GM12873 (cell line): ENCODE measurements at regions not wholly inside any gene's neighbourhood (a gene's known extent, or its start where the extent isn't known, plus 50 kb on each side); places are given as distances from the start of the nearest gene placed in this dataset.

ENCODE experiments used
- CTCF ChIP-seq: IDR thresholded peaks from 2 replicates; pipeline ENCODE4 v1.5.1; 2012; ENCODE audit warnings: low read depth, mild to moderate bottlenecking, moderate library complexity, low read length, control low read depth; ENCODE audit not compliant: insufficient read depth; ENCODE audit errors: missing control alignments

GRCh38 chr3:148042663-148043445 lies 633.7 kb downstream of the ZIC1 start:
- no peak for TF ChIP-seq CTCF

- no peak for TF ChIP-seq CTCF
Observed at GRCh38 chr3:148044151-148044550, 635.0 kb downstream of the ZIC1 start.

GRCh38 chr3:148054999-148055398 lies 642.7 kb upstream of the AGTR1 start:
- TF ChIP-seq CTCF, result no peak

GRCh38 chr3:148062590-148062989 lies 635.1 kb upstream of the AGTR1 start:
- TF ChIP-seq CTCF, result no peak

- no peak for TF ChIP-seq CTCF
Observed at GRCh38 chr3:148066802-148067201, 630.9 kb upstream of the AGTR1 start.

- no peak for TF ChIP-seq CTCF
Observed at GRCh38 chr3:148068466-148068865, 629.2 kb upstream of the AGTR1 start.

- no peak for TF ChIP-seq CTCF
Observed at GRCh38 chr3:148070041-148070440, 627.7 kb upstream of the AGTR1 start.
